ENCODE measurements at regions not wholly inside any gene's neighbourhood (a gene's known extent, or its start where the extent isn't known, plus 50 kb on each side); places are given as distances from the start of the nearest gene placed in this dataset.
"Not testable (repeated sequence)": the region's sequence is repeated elsewhere in the genome, so short reads cannot be mapped to it uniquely, and the experiment has no call there.

GRCh38 chr7:46043338-46043737, 122.3 kb upstream of the IGFBP3 start:
- TF ChIP-seq CTCF, POLR2A (IDR thresholded peaks at IDR 0.05): not testable (repeated sequence)
